ENCODE measurements at regions not wholly inside any gene's neighbourhood (a gene's known extent, or its start where the extent isn't known, plus 50 kb on each side); places are given as distances from the start of the nearest gene placed in this dataset.

GRCh38 chr14:95440951-95441350, 75.5 kb downstream of the SYNE3 start:
- no peak for DNase-seq

GRCh38 chr14:95440496-95440895, 76.0 kb downstream of the SYNE3 start:
- no peak for DNase-seq

GRCh38 chr14:95439881-95440280, 76.6 kb downstream of the SYNE3 start:
- no peak for DNase-seq

- DNase-seq: no peak
These were observed 78.7 kb downstream of the SYNE3 start for GRCh38 chr14:95437715-95438114.

- DNase-seq: no peak
These were observed 80.1 kb downstream of the SYNE3 start for GRCh38 chr14:95436354-95436753.

- DNase-seq: no peak
These were observed 82.3 kb downstream of the SYNE3 start for GRCh38 chr14:95434121-95434520.

- DNase-seq: no peak
These were observed 83.4 kb downstream of the SYNE3 start for GRCh38 chr14:95433094-95433478.

- DNase-seq: no peak
These were observed 84.0 kb downstream of the SYNE3 start for GRCh38 chr14:95432144-95433093.

- DNase-seq: no peak
These were observed 85.0 kb downstream of the SYNE3 start for GRCh38 chr14:95431199-95432143.

- DNase-seq: no peak
These were observed 87.9 kb downstream of the SYNE3 start for GRCh38 chr14:95428557-95428956.

- DNase-seq: no peak
These were observed 90.4 kb downstream of the SYNE3 start for GRCh38 chr14:95426116-95426475.

GRCh38 chr14:95425369-95426115, 90.9 kb downstream of the SYNE3 start:
- no peak for DNase-seq

GRCh38 chr14:95424529-95424928, 91.9 kb downstream of the SYNE3 start:
- no peak for DNase-seq

- no peak for DNase-seq
These were observed 94.7 kb downstream of the SYNE3 start for GRCh38 chr14:95421741-95422140.

- no peak for DNase-seq
These were observed 96.4 kb downstream of the SYNE3 start for GRCh38 chr14:95420060-95420459.

- DNase-seq: no peak
These were observed 96.9 kb downstream of the SYNE3 start for GRCh38 chr14:95419569-95419968.

- DNase-seq: no peak
These were observed 97.6 kb downstream of the SYNE3 start for GRCh38 chr14:95418858-95419257.

GRCh38 chr14:95417492-95417891, 97.8 kb upstream of the CLMN start:
- no peak for DNase-seq

GRCh38 chr14:95415993-95416392, 96.3 kb upstream of the CLMN start:
- DNase-seq: no peak

- DNase-seq: no peak
These were observed 93.8 kb upstream of the CLMN start for GRCh38 chr14:95413289-95414215.

- DNase-seq: no peak
These were observed 91.1 kb upstream of the CLMN start for GRCh38 chr14:95410838-95411237.
